WTC11 (cell line): ENCODE measurements at regions not wholly inside any gene's neighbourhood (a gene's known extent, or its start where the extent isn't known, plus 50 kb on each side); places are given as distances from the start of the nearest gene placed in this dataset.

Experiments used
- ATAC-seq: fragments of 200-7000 bp; cut with Tn5 transposase; 2 replicates; pipeline ENCODE4 v1.10.0; 2021; ENCODE audit warnings: mild to moderate bottlenecking, moderate library complexity
- CTCF ChIA-PET: fragments of 300-600 bp; sonication (Branson Sonifier 250); formaldehyde crosslinking; loops from one replicate; lab custom pipeline; 2021; ENCODE audit warnings: antibody characterized with exemption; lab: Charles Lee
- POLR2A ChIA-PET: fragments of 350-600 bp; sonication (Branson Sonifier 250); formaldehyde crosslinking; loops from one replicate; lab custom pipeline; 2021; ENCODE audit warnings: antibody characterized with exemption; lab: Charles Lee
- DNase-seq: peaks from one replicate; pipeline ENCODE4 v3.0.0; 2021; ENCODE audit warnings: low spot score
- H3K27ac Mint-ChIP-seq: 2 replicates; pipeline ENCODE4 v1.8.0; 2021; ENCODE audit warnings: mixed read lengths
- H3K27me3 Mint-ChIP-seq: 2 replicates; pipeline ENCODE4 v1.8.0; 2021; ENCODE audit warnings: low read depth, mild to moderate bottlenecking, moderate library complexity, mixed read lengths
- H3K36me3 Mint-ChIP-seq: 2 replicates; pipeline ENCODE4 v1.8.0; 2021; ENCODE audit warnings: mixed read lengths
- H3K4me1 Mint-ChIP-seq: 2 replicates; pipeline ENCODE4 v1.8.0; 2022; ENCODE audit warnings: mixed read lengths
- H3K4me3 Mint-ChIP-seq: 2 replicates; pipeline ENCODE4 v1.8.0; 2021; ENCODE audit warnings: mild to moderate bottlenecking, moderate library complexity, mixed read lengths
- H3K9me3 Mint-ChIP-seq: 2 replicates; pipeline ENCODE4 v1.8.0; 2021; ENCODE audit warnings: mixed read lengths
- CREB1 ChIP-seq: sonication (generic); formaldehyde crosslinking; IDR thresholded peaks from 2 replicates; pipeline ENCODE4 v1.8.0; 2023; ENCODE audit warnings: mild to moderate bottlenecking, missing genetic modification reagents
- ESRRA ChIP-seq: sonication (generic); formaldehyde crosslinking; IDR thresholded peaks from 2 replicates; pipeline ENCODE4 v1.8.1; 2022; ENCODE audit warnings: mild to moderate bottlenecking, missing genetic modification reagents, borderline replicate concordance
- JUN ChIP-seq: sonication (generic); formaldehyde crosslinking; IDR thresholded peaks from 2 replicates; pipeline ENCODE4 v1.8.0; 2023; ENCODE audit warnings: mild to moderate bottlenecking, missing genetic modification reagents
- MYBL2 ChIP-seq: sonication (generic); formaldehyde crosslinking; IDR thresholded peaks from 2 replicates; pipeline ENCODE4 v1.8.1; 2023; ENCODE audit warnings: mild to moderate bottlenecking, moderate library complexity, missing genetic modification reagents
- NR1H2 ChIP-seq: sonication (generic); formaldehyde crosslinking; IDR thresholded peaks from 2 replicates; pipeline ENCODE4 v1.9.0; 2021; ENCODE audit warnings: mild to moderate bottlenecking, moderate library complexity, missing genetic modification reagents
- RORB ChIP-seq: fragments of 250-450 bp; sonication (Bioruptor Pico); IDR thresholded peaks from 2 replicates; pipeline ENCODE4 v1.9.0; 2021; ENCODE audit warnings: mild to moderate bottlenecking
- SMAD3 ChIP-seq: sonication (generic); formaldehyde crosslinking; IDR thresholded peaks from 2 replicates; pipeline ENCODE4 v1.8.0; 2022; ENCODE audit warnings: missing genetic modification reagents, mild to moderate bottlenecking, borderline replicate concordance
- ZBTB21 ChIP-seq: sonication (generic); formaldehyde crosslinking; IDR thresholded peaks from 2 replicates; pipeline ENCODE4 v1.8.1; 2023; ENCODE audit warnings: mild to moderate bottlenecking, missing genetic modification reagents, borderline replicate concordance
- ZNF121 ChIP-seq: sonication (generic); formaldehyde crosslinking; IDR thresholded peaks from 2 replicates; pipeline ENCODE4 v1.8.0; 2023; ENCODE audit warnings: missing genetic modification reagents
- ZNF138 ChIP-seq: sonication (generic); formaldehyde crosslinking; conservative IDR thresholded peaks from 2 replicates; pipeline ENCODE4 v1.8.1; 2022; ENCODE audit warnings: mild to moderate bottlenecking, moderate library complexity, missing genetic modification reagents
- ZNF396 ChIP-seq: fragments of 250-450 bp; sonication (Bioruptor Pico); IDR thresholded peaks from 2 replicates; pipeline ENCODE4 v1.8.0; 2021; ENCODE audit warnings: mild to moderate bottlenecking, moderate library complexity, borderline replicate concordance
- ZNF416 ChIP-seq: fragments of 250-450 bp; sonication (Bioruptor Pico); IDR thresholded peaks from 2 replicates; pipeline ENCODE4 v1.9.0; 2021; ENCODE audit warnings: mild to moderate bottlenecking, inconsistent platforms
- TF ChIP-seq, protein P1 (sequence below): sonication (generic); formaldehyde crosslinking; IDR thresholded peaks from 2 replicates; pipeline ENCODE4 v1.8.0; 2022; ENCODE audit warnings: mild to moderate bottlenecking, missing genetic modification reagents
- TF ChIP-seq, protein P2 (sequence below): sonication (generic); formaldehyde crosslinking; IDR thresholded peaks from 2 replicates; pipeline ENCODE4 v1.8.1; 2023; ENCODE audit warnings: mild to moderate bottlenecking, missing genetic modification reagents
- TF ChIP-seq, protein P3 (sequence below): sonication (generic); formaldehyde crosslinking; IDR thresholded peaks from 2 replicates; pipeline ENCODE4 v1.8.1; 2023; ENCODE audit warnings: mild to moderate bottlenecking, missing genetic modification reagents, moderate library complexity
- TF ChIP-seq, protein P4 (sequence below): fragments of 250-450 bp; sonication (Bioruptor Pico); IDR thresholded peaks from 2 replicates; pipeline ENCODE4 v1.9.0; 2021; ENCODE audit warnings: moderate library complexity, mild to moderate bottlenecking, inconsistent platforms, borderline replicate concordance
- TF ChIP-seq, protein P5 (sequence below): sonication (generic); formaldehyde crosslinking; IDR thresholded peaks from 2 replicates; pipeline ENCODE4 v1.8.1; 2022; ENCODE audit warnings: mild to moderate bottlenecking, moderate library complexity, missing genetic modification reagents
- TF ChIP-seq, protein P6 (sequence below): sonication (generic); formaldehyde crosslinking; IDR thresholded peaks from 2 replicates; pipeline ENCODE4 v1.8.0; 2022; ENCODE audit warnings: missing genetic modification reagents
- TF ChIP-seq, protein P7 (sequence below): sonication (generic); formaldehyde crosslinking; conservative IDR thresholded peaks from 2 replicates; pipeline ENCODE4 v1.8.1; 2023; ENCODE audit warnings: mild to moderate bottlenecking, low read depth, missing genetic modification reagents, moderate library complexity
- TF ChIP-seq, protein P8 (sequence below): sonication (generic); formaldehyde crosslinking; conservative IDR thresholded peaks from 2 replicates; pipeline ENCODE4 v1.8.1; 2022; ENCODE audit warnings: mild to moderate bottlenecking, missing genetic modification reagents
- TF ChIP-seq, protein P9 (sequence below): fragments of 250-450 bp; sonication (Bioruptor Pico); IDR thresholded peaks from 2 replicates; pipeline ENCODE4 v2.1.2; 2022; ENCODE audit warnings: mild to moderate bottlenecking, moderate library complexity
- TF ChIP-seq, protein P10 (sequence below): sonication (generic); formaldehyde crosslinking; IDR thresholded peaks from 2 replicates; pipeline ENCODE4 v1.8.1; 2022; ENCODE audit warnings: low read depth, missing genetic modification reagents, borderline replicate concordance

DNA sequence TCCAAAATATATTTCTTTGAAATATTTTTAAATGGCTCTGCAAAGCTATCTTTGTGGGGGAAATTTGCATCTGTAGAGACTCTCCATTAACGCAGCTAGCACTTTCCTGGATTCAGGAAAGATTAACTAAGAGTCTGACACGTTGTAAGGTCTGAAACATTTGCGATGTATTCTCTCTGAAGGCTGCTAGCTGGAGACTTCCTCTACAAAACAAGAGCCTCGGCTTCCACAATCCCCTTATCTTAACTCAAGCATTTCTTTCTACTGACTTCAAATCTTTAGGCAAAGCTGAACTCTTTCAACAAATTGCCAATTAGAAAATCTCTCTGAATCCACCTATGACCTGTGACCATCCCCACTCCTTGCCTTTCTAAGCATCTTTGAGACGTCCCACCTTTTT, 250.5 kb downstream of the KLF13 start:
- H3K27ac Mint-ChIP-seq: peak overlapping the region; percentile 78
- TF ChIP-seq RORB (CRISPR knock-in tag): no peak
- TF ChIP-seq ZNF138 (CRISPR knock-in tag): no peak
- no peak for TF ChIP-seq CREB1
- TF ChIP-seq, protein P1, sequence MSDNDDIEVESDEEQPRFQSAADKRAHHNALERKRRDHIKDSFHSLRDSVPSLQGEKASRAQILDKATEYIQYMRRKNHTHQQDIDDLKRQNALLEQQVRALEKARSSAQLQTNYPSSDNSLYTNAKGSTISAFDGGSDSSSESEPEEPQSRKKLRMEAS (CRISPR knock-in tag): no peak
- TF ChIP-seq, protein P2, sequence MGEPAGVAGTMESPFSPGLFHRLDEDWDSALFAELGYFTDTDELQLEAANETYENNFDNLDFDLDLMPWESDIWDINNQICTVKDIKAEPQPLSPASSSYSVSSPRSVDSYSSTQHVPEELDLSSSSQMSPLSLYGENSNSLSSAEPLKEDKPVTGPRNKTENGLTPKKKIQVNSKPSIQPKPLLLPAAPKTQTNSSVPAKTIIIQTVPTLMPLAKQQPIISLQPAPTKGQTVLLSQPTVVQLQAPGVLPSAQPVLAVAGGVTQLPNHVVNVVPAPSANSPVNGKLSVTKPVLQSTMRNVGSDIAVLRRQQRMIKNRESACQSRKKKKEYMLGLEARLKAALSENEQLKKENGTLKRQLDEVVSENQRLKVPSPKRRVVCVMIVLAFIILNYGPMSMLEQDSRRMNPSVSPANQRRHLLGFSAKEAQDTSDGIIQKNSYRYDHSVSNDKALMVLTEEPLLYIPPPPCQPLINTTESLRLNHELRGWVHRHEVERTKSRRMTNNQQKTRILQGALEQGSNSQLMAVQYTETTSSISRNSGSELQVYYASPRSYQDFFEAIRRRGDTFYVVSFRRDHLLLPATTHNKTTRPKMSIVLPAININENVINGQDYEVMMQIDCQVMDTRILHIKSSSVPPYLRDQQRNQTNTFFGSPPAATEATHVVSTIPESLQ (CRISPR knock-in tag): no peak
- TF ChIP-seq MYBL2: no peak
- TF ChIP-seq, protein P3, sequence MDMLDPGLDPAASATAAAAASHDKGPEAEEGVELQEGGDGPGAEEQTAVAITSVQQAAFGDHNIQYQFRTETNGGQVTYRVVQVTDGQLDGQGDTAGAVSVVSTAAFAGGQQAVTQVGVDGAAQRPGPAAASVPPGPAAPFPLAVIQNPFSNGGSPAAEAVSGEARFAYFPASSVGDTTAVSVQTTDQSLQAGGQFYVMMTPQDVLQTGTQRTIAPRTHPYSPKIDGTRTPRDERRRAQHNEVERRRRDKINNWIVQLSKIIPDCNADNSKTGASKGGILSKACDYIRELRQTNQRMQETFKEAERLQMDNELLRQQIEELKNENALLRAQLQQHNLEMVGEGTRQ (CRISPR knock-in tag): no peak
- TF ChIP-seq ZNF121 (CRISPR knock-in tag): no peak
- TF ChIP-seq, protein P4, sequence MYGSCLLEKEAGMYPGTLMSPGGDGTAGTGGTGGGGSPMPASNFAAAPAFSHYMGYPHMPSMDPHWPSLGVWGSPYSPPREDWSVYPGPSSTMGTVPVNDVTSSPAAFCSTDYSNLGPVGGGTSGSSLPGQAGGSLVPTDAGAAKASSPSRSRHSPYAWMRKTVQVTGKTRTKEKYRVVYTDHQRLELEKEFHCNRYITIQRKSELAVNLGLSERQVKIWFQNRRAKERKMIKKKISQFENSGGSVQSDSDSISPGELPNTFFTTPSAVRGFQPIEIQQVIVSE: no peak
- TF ChIP-seq JUN (CRISPR knock-in tag): no peak
- TF ChIP-seq, protein P5, sequence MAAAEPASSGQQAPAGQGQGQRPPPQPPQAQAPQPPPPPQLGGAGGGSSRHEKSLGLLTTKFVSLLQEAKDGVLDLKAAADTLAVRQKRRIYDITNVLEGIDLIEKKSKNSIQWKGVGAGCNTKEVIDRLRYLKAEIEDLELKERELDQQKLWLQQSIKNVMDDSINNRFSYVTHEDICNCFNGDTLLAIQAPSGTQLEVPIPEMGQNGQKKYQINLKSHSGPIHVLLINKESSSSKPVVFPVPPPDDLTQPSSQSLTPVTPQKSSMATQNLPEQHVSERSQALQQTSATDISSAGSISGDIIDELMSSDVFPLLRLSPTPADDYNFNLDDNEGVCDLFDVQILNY: no peak
- no peak for TF ChIP-seq SMAD3
- TF ChIP-seq ZNF416: no peak
- TF ChIP-seq ESRRA (CRISPR knock-in tag): no peak
- TF ChIP-seq, all 79 proteins: peak for 0

DNA sequence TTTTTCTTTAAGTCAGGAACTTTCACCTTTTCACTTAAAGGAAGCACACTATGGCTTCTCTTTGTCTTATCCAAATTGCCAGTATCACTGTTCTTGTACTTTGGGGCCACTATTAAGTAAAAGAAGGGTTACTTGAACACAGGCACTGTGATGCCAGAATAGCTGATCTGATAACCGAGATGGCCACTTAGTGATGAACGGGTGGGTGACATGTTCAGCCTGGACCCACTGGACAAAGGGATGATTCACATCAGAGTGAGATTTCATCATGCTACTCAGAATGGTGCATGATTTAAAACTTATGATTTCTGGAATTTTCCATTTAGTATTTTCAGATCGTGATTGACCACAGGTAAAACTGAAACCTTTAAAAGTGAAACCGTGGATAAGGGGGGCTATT, 252.6 kb downstream of the KLF13 start:
- ATAC-seq: no peak
- TF ChIP-seq ZNF396 (CRISPR knock-in tag) (no peak), ZBTB21 (CRISPR knock-in tag) (no peak), NR1H2 (CRISPR knock-in tag) (no peak)
- TF ChIP-seq, protein P6, sequence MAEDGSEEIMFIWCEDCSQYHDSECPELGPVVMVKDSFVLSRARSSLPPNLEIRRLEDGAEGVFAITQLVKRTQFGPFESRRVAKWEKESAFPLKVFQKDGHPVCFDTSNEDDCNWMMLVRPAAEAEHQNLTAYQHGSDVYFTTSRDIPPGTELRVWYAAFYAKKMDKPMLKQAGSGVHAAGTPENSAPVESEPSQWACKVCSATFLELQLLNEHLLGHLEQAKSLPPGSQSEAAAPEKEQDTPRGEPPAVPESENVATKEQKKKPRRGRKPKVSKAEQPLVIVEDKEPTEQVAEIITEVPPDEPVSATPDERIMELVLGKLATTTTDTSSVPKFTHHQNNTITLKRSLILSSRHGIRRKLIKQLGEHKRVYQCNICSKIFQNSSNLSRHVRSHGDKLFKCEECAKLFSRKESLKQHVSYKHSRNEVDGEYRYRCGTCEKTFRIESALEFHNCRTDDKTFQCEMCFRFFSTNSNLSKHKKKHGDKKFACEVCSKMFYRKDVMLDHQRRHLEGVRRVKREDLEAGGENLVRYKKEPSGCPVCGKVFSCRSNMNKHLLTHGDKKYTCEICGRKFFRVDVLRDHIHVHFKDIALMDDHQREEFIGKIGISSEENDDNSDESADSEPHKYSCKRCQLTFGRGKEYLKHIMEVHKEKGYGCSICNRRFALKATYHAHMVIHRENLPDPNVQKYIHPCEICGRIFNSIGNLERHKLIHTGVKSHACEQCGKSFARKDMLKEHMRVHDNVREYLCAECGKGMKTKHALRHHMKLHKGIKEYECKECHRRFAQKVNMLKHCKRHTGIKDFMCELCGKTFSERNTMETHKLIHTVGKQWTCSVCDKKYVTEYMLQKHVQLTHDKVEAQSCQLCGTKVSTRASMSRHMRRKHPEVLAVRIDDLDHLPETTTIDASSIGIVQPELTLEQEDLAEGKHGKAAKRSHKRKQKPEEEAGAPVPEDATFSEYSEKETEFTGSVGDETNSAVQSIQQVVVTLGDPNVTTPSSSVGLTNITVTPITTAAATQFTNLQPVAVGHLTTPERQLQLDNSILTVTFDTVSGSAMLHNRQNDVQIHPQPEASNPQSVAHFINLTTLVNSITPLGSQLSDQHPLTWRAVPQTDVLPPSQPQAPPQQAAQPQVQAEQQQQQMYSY (CRISPR knock-in tag): no peak
- TF ChIP-seq, protein P7, sequence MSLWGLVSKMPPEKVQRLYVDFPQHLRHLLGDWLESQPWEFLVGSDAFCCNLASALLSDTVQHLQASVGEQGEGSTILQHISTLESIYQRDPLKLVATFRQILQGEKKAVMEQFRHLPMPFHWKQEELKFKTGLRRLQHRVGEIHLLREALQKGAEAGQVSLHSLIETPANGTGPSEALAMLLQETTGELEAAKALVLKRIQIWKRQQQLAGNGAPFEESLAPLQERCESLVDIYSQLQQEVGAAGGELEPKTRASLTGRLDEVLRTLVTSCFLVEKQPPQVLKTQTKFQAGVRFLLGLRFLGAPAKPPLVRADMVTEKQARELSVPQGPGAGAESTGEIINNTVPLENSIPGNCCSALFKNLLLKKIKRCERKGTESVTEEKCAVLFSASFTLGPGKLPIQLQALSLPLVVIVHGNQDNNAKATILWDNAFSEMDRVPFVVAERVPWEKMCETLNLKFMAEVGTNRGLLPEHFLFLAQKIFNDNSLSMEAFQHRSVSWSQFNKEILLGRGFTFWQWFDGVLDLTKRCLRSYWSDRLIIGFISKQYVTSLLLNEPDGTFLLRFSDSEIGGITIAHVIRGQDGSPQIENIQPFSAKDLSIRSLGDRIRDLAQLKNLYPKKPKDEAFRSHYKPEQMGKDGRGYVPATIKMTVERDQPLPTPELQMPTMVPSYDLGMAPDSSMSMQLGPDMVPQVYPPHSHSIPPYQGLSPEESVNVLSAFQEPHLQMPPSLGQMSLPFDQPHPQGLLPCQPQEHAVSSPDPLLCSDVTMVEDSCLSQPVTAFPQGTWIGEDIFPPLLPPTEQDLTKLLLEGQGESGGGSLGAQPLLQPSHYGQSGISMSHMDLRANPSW (CRISPR knock-in tag): no peak
- TF ChIP-seq, protein P8, sequence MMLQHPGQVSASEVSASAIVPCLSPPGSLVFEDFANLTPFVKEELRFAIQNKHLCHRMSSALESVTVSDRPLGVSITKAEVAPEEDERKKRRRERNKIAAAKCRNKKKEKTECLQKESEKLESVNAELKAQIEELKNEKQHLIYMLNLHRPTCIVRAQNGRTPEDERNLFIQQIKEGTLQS: no peak
- TF ChIP-seq, protein P9, sequence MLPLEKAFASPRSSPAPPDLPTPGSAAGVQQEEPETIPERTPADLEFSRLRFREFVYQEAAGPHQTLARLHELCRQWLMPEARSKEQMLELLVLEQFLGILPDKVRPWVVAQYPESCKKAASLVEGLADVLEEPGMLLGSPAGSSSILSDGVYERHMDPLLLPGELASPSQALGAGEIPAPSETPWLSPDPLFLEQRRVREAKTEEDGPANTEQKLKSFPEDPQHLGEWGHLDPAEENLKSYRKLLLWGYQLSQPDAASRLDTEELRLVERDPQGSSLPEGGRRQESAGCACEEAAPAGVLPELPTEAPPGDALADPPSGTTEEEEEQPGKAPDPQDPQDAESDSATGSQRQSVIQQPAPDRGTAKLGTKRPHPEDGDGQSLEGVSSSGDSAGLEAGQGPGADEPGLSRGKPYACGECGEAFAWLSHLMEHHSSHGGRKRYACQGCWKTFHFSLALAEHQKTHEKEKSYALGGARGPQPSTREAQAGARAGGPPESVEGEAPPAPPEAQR (CRISPR knock-in tag): no peak
- TF ChIP-seq, protein P10, sequence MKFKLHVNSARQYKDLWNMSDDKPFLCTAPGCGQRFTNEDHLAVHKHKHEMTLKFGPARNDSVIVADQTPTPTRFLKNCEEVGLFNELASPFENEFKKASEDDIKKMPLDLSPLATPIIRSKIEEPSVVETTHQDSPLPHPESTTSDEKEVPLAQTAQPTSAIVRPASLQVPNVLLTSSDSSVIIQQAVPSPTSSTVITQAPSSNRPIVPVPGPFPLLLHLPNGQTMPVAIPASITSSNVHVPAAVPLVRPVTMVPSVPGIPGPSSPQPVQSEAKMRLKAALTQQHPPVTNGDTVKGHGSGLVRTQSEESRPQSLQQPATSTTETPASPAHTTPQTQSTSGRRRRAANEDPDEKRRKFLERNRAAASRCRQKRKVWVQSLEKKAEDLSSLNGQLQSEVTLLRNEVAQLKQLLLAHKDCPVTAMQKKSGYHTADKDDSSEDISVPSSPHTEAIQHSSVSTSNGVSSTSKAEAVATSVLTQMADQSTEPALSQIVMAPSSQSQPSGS (CRISPR knock-in tag): no peak
- ChIA-PET POLR2A (no interaction called here), CTCF (no interaction called here)
- Mint-ChIP-seq H3K36me3 (peaks cover 34% of the 10 kb centered on the region), H3K4me3 (no peak overlapping the region), H3K9me3 (peaks cover 43% of the 10 kb centered on the region), H3K4me1 (peaks cover 38% of the 10 kb centered on the region), H3K27ac (no peak overlapping the region), H3K27me3 (no peaks in the 10 kb centered on the region; the same call in 1 of the 2 replicates)
- no peak for DNase-seq

More for the DNA sequence above, 250.5 kb downstream of the KLF13 start:
- Mint-ChIP-seq H3K27me3 (no peaks in the 10 kb centered on the region; the same call in 1 of the 2 replicates), H3K36me3 (peaks cover 20% of the 10 kb centered on the region), H3K4me1 (peaks cover 38% of the 10 kb centered on the region), H3K4me3 (no peak overlapping the region), H3K9me3 (peaks cover 29% of the 10 kb centered on the region)
- ChIA-PET CTCF (no interaction called here), POLR2A (no interaction called here)
- DNase-seq (no peak), ATAC-seq (peak; percentile 55)
